Panc1 (cell line): ENCODE measurements at regions not wholly inside any gene's neighbourhood (a gene's known extent, or its start where the extent isn't known, plus 50 kb on each side); places are given as distances from the start of the nearest gene placed in this dataset.
"Not testable (repeated sequence)": the region's sequence is repeated elsewhere in the genome, so short reads cannot be mapped to it uniquely, and the experiment has no call there.

ENCODE experiments used
- CTCF ChIP-seq: fragments of 450-650 bp; IDR thresholded peaks from 2 replicates; pipeline ENCODE4 v1.5.1; 2017; ENCODE audit warnings: mild to moderate bottlenecking
- POLR2AphosphoS5 ChIP-seq: IDR thresholded peaks from 2 replicates; pipeline ENCODE4 v1.6.1; 2012; ENCODE audit warnings: mild to moderate bottlenecking, low read depth, low read length, moderate library complexity
- REST ChIP-seq, 2 experiments: IDR thresholded peaks; 2 replicates each; pipeline ENCODE4 v1.6.1; 2011 to 2012; ENCODE audit warnings: low read depth in 2 of 2, control low read depth in 1 of 2, low read length in 1 of 2, mild to moderate bottlenecking in 1 of 2, moderate library complexity in 1 of 2; ENCODE audit not compliant: insufficient read depth in 1 of 2
- SIN3A ChIP-seq: IDR thresholded peaks from 2 replicates; pipeline ENCODE4 v1.6.1; 2012; ENCODE audit warnings: low read depth, mild to moderate bottlenecking, low read length, moderate library complexity, borderline replicate concordance; ENCODE audit not compliant: insufficient read depth
- TCF7L2 ChIP-seq: IDR thresholded peaks from 2 replicates; pipeline ENCODE4 v1.6.1; 2011; ENCODE audit warnings: mild to moderate bottlenecking, low read depth, low read length, inconsistent platforms

GRCh38 chr11:101830475-101830874 lies 84.3 kb upstream of the CEP126 start:
- not testable (repeated sequence) for TF ChIP-seq SIN3A; REST (IDR thresholded peaks at IDR 0.05; ENCODE audit: insufficient read depth in 1 of 2, low read depth in 2 of 2, low read length in 1 of 2); CTCF; POLR2AphosphoS5; TCF7L2
